Gastroesophageal sphincter (tissue), 3 donors: ENCODE measurements at regions not wholly inside any gene's neighbourhood (a gene's known extent, or its start where the extent isn't known, plus 50 kb on each side); places are given as distances from the start of the nearest gene placed in this dataset.

Experiments
- EP300 ChIP-seq: sonication (generic); formaldehyde crosslinking; IDR thresholded peaks from one replicate; pipeline ENCODE4 v1.6.1; 2017; ENCODE audit warnings: antibody characterized with exemption, mild to moderate bottlenecking
- TF ChIP-seq, protein P1 (sequence below), 4 experiments: fragments of 200-600 bp in 2 of 4; fragments of 450-650 bp in 2 of 4; sonication (generic) in 1 of 4; IDR thresholded peaks; one replicate each; pipeline ENCODE4 v1.5.1; 2017 to 2019; ENCODE audit warnings: antibody characterized with exemption in 4 of 4, mild to moderate bottlenecking in 2 of 4, moderate library complexity in 2 of 4

- TF ChIP-seq, protein P1, sequence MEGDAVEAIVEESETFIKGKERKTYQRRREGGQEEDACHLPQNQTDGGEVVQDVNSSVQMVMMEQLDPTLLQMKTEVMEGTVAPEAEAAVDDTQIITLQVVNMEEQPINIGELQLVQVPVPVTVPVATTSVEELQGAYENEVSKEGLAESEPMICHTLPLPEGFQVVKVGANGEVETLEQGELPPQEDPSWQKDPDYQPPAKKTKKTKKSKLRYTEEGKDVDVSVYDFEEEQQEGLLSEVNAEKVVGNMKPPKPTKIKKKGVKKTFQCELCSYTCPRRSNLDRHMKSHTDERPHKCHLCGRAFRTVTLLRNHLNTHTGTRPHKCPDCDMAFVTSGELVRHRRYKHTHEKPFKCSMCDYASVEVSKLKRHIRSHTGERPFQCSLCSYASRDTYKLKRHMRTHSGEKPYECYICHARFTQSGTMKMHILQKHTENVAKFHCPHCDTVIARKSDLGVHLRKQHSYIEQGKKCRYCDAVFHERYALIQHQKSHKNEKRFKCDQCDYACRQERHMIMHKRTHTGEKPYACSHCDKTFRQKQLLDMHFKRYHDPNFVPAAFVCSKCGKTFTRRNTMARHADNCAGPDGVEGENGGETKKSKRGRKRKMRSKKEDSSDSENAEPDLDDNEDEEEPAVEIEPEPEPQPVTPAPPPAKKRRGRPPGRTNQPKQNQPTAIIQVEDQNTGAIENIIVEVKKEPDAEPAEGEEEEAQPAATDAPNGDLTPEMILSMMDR (IDR thresholded peaks at IDR 0.05) = no peak
- TF ChIP-seq EP300 = no peak
Observed at GRCh38 chr12:127253797-127254327, 1013.1 kb upstream of the TMEM132C start.
